ENCODE measurements at regions not wholly inside any gene's neighbourhood (a gene's known extent, or its start where the extent isn't known, plus 50 kb on each side); places are given as distances from the start of the nearest gene placed in this dataset.

- no peak for DNase-seq (ENCODE audit: low read depth in 2 of 2)
Measured at GRCh38 chr21:16011719-16012118, 281.9 kb downstream of the USP25 start.

- no peak for DNase-seq (ENCODE audit: low read depth in 2 of 2)
Measured at GRCh38 chr21:16013570-16013969, 283.8 kb downstream of the USP25 start.

- no peak for DNase-seq (ENCODE audit: low read depth in 2 of 2)
Measured at GRCh38 chr21:16020878-16021277, 291.1 kb downstream of the USP25 start.

- no peak for DNase-seq (ENCODE audit: low read depth in 2 of 2)
Measured at GRCh38 chr21:16022116-16022515, 292.3 kb downstream of the USP25 start.

- DNase-seq (ENCODE audit: low read depth in 2 of 2): no peak
Measured at GRCh38 chr21:16022921-16023320, 293.1 kb downstream of the USP25 start.

- DNase-seq (ENCODE audit: low read depth in 2 of 2): no peak
Measured at GRCh38 chr21:16028142-16028541, 298.4 kb downstream of the USP25 start.

GRCh38 chr21:16028941-16029464 lies 299.2 kb downstream of the USP25 start:
- no peak for DNase-seq (ENCODE audit: low read depth in 2 of 2)

GRCh38 chr21:16033193-16033592 lies 303.4 kb downstream of the USP25 start:
- no peak for DNase-seq (ENCODE audit: low read depth in 2 of 2)

GRCh38 chr21:16034446-16035190 lies 304.8 kb downstream of the USP25 start:
- no peak for DNase-seq (ENCODE audit: low read depth in 2 of 2)

- no peak for DNase-seq (ENCODE audit: low read depth in 2 of 2)
Measured at GRCh38 chr21:16037421-16037955, 307.7 kb downstream of the USP25 start.

- no peak for DNase-seq (ENCODE audit: low read depth in 2 of 2)
Measured at GRCh38 chr21:16040601-16041000, 310.8 kb downstream of the USP25 start.

GRCh38 chr21:16044676-16045075 lies 314.9 kb downstream of the USP25 start:
- DNase-seq (ENCODE audit: low read depth in 2 of 2): no peak

GRCh38 chr21:16046656-16047330 lies 317.0 kb downstream of the USP25 start:
- DNase-seq (ENCODE audit: low read depth in 2 of 2): no peak

GRCh38 chr21:16047904-16048303 lies 318.1 kb downstream of the USP25 start:
- DNase-seq (ENCODE audit: low read depth in 2 of 2): no peak

- DNase-seq (ENCODE audit: low read depth in 2 of 2): no peak
Measured at GRCh38 chr21:16055014-16055413, 325.2 kb downstream of the USP25 start.

- no peak for DNase-seq (ENCODE audit: low read depth in 2 of 2)
Measured at GRCh38 chr21:16058896-16059295, 329.1 kb downstream of the USP25 start.

GRCh38 chr21:16059981-16060380 lies 330.2 kb downstream of the USP25 start:
- DNase-seq (ENCODE audit: low read depth in 2 of 2): no peak

- no peak for DNase-seq (ENCODE audit: low read depth in 2 of 2)
Measured at GRCh38 chr21:16061194-16061593, 331.4 kb downstream of the USP25 start.

GRCh38 chr21:16069178-16070112 lies 339.7 kb downstream of the USP25 start:
- no peak for DNase-seq (ENCODE audit: low read depth in 2 of 2)

GRCh38 chr21:16070207-16070651 lies 340.4 kb downstream of the USP25 start:
- DNase-seq (ENCODE audit: low read depth in 2 of 2): no peak

- DNase-seq (ENCODE audit: low read depth in 2 of 2): no peak
Measured at GRCh38 chr21:16071092-16071491, 341.3 kb downstream of the USP25 start.

- DNase-seq (ENCODE audit: low read depth in 2 of 2): no peak
Measured at GRCh38 chr21:16071761-16072160, 342.0 kb downstream of the USP25 start.
